Erythroblast (primary cell): ENCODE measurements at regions not wholly inside any gene's neighbourhood (a gene's known extent, or its start where the extent isn't known, plus 50 kb on each side); places are given as distances from the start of the nearest gene placed in this dataset.

Experiments
- DNase-seq, 2 experiments: peaks; one replicate each; lab custom pipeline; 2025; lab: John Stamatoyannopoulos, UW
- GATA1 ChIP-seq: IDR thresholded peaks from 2 replicates; pipeline ENCODE4 v1.6.1; 2011; ENCODE audit warnings: low read depth, mild to moderate bottlenecking, control low read depth, low read length, moderate library complexity
- POLR2A ChIP-seq: IDR thresholded peaks from 2 replicates; pipeline ENCODE4 v1.6.1; 2011; ENCODE audit warnings: mild to moderate bottlenecking, low read length

GRCh38 chr13:79267560-79267959, 138.5 kb downstream of the RBM26 start:
- TF ChIP-seq GATA1, result no peak
- no peak for TF ChIP-seq POLR2A
- no peak for DNase-seq

DNA sequence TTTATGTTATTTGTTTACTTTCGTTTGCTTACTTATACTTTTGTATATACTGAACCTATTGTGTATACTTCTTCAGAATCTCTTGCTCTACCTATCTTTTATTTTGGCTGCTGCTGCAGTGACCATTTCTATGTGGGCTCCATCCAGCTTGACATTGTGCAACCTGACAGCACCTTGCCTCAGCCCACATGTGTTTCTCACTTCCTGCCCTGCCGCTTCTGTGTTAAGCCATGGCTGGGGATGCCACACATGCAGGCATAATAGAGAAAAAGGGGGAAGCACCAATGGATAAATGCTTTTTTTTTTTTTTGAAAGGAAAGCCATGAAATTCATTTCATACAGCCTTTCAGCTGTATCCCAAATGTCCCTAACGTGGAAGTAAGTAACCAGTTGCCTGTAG, 147.6 kb downstream of the RBM26 start:
- TF ChIP-seq GATA1 (no peak), POLR2A (no peak)

DNA sequence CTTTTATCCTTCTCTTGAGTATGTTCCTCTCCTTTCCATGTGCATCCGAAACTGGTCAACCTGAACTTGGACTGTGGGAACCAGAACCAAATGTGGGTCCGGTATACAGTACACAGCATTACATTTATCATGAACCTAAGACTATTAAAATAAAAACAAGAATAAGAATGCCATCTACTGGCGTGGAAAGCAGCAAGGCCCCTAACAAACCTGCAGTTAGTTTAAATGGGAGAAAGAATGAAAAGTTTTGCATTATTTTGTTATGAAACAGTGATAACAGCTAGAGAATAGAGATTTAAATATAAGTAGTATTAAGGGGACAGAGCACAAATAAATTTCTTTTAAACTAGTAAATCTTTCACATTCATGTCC, 159.5 kb downstream of the RBM26 start:
- no peak for DNase-seq
- no peak for TF ChIP-seq GATA1
- TF ChIP-seq POLR2A, result no peak

More for the DNA sequence above, 147.6 kb downstream of the RBM26 start:
- no peak for DNase-seq

- no peak for DNase-seq
- TF ChIP-seq POLR2A, result no peak
- TF ChIP-seq GATA1, result no peak
Measured at GRCh38 chr13:79245937-79246577, 160.0 kb downstream of the RBM26 start.

GRCh38 chr13:79241697-79242096, 164.4 kb downstream of the RBM26 start:
- TF ChIP-seq POLR2A (no peak), GATA1 (no peak)
- no peak for DNase-seq

DNA sequence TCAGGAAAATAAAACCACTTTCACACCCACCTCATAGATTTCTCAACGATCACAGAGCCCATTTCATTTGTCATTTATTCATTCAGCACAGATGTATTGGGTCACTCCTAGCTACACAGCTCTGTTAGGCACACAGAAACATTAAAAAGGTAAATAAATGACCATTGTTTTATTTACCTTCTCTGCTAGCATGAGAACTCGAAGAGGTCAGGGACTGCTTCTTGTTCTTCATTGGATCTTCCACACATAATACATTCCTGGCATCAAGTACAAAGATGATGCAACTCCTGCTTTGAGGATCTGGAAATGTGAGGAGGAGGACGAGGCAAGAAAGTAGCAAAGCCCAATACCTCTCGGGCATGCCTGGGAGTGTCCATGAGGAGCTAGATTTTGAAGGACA, 168.1 kb downstream of the RBM26 start:
- DNase-seq, result no peak
- no peak for TF ChIP-seq POLR2A
- no peak for TF ChIP-seq GATA1

GRCh38 chr13:79231887-79232286, 174.2 kb downstream of the RBM26 start:
- TF ChIP-seq POLR2A, result no peak
- no peak for TF ChIP-seq GATA1
- no peak for DNase-seq

GRCh38 chr13:79229761-79230160, 176.3 kb downstream of the RBM26 start:
- no peak for DNase-seq
- no peak for TF ChIP-seq GATA1
- no peak for TF ChIP-seq POLR2A

GRCh38 chr13:79228972-79229371, 177.1 kb downstream of the RBM26 start:
- DNase-seq, result no peak

DNA sequence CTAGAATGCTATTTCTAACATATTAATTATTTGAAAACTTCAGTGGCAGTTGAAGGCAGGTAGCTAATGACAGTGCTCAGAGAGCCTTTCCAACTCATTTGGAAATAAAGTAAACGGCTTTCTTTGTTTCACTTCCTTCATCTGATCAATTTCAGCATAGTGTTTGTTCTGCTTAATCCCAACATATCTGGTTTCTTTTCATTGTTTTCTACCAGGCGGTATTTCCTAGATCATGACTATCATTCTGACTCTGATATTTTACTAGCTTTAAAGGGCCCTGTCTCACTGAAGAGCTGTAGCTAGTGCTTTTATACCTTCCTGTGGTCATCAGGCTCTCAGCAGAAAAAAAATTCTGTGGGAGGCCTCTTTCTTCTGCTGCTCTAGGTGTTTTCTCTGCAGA, 178.6 kb downstream of the RBM26 start:
- no peak for DNase-seq
- TF ChIP-seq GATA1 (no peak), POLR2A (no peak)

More at GRCh38 chr13:79228972-79229371, 177.1 kb downstream of the RBM26 start:
- no peak for TF ChIP-seq GATA1
- no peak for TF ChIP-seq POLR2A

- DNase-seq, result no peak
Measured at GRCh38 chr13:79226938-79227337, 179.1 kb downstream of the RBM26 start.

DNA sequence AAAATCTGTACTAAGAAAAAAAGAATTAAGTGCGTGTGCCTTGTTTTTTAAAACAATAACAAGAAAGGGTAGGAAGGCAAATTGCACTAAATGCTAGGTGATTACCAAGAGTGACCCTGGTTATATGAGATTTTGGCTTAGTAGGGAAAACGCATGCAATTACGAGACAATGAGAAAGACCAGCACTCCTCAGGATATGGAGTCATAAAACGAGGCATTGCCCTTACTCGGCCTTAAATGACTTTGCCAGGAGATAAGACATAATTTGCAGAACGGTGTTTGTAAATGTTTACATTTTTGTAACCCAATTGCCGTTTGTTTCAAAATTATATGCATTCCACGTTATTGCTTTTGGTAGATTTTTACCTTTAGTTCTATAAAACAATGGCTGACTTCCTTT, 179.8 kb downstream of the RBM26 start:
- no peak for TF ChIP-seq POLR2A
- no peak for DNase-seq

More at GRCh38 chr13:79226938-79227337, 179.1 kb downstream of the RBM26 start:
- TF ChIP-seq GATA1 (no peak), POLR2A (no peak)

DNA sequence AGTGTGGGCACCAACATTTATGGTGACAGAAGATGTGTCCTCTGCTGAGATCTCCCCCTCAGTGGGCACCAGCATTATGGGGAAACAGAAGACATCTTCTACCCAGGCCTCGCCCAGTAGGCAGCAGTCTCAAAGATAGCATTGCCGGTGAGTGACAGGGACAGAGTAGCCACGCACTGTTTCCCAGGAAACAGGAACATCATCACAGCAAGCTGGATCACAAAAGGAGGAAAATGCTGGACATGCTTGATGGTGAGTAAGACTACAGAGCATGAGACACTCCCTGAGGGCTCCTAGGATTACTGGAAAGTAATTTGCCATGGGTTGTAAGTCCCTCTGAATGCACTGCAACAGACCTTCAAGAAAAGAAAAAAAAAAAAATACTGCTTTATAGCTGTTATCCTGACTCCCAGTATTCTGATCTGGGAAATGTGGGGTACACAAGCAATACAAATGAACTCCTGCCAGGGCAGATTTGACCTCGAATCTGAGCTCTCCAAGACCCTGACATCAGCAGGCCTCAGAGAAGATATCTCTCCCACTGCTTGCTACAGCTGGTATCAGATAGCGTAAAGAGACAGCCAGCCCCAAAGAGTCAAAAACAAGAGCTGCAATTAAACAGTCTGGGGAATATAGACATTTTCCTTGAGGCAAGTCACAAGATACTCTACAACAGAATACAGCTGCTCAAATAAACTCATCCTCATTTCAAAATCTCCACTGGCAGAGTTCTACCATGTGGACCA, 180.4 kb downstream of the RBM26 start:
- TF ChIP-seq POLR2A (no peak), GATA1 (no peak)
- no peak for DNase-seq

DNA sequence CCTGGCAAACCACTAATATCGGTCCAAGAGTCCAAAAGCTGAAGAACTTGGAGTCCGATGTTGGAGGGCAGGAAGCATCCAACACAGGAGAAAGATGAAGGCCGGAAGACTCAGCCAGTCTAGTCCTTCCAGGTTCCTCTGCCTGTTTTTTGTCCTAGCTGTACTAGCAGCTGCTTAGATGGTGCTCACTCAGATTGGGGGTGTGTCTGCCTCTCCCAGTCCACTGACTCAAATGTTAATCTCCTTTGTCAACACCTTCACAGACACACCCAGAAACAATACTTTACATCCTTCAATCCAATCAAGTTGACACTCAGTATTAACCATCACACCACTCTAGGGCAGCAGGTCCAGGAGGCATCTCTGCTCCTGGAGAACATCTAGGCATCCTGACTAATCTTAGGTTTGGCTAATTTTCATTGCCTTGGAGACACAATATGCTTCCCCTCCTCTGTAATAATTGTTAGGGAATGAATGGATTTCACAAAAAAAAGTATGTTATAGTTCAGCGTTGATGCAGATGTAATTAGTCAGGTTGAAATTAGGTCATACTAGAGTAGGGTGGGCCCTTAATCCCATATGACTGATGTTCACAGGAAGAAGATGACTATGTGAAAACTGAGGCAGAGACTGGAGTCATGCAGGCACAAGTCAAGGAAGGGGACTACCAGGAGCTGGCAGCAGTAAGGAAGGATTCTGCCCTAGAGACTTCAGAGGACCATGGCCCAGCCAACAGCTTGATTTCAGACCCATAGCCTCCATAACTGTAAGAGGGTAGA, 183.4 kb downstream of the RBM26 start:
- TF ChIP-seq GATA1, result no peak
- DNase-seq, result no peak
